ENCODE measurements at regions not wholly inside any gene's neighbourhood (a gene's known extent, or its start where the extent isn't known, plus 50 kb on each side); places are given as distances from the start of the nearest gene placed in this dataset.

DNA sequence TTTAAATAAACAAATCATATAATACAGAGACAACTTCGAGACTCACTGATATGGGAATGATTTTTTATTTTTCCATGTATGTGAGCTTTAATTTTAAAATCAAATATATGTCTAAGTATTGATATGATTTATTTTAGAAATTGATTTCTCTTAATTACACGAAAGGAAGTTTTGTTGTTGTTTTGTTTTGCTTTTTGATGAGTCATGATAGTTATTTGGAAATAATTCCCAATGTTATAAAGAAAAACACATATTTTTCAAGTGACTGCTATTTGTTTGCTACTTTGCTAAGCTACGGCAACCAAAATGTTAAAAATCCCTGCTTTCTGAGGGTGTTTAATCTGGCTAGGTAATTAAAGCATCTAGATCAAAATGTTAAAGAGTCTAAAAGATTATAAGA, 2139.4 kb upstream of the TENM3 start:
- DNase-seq = no peak

DNA sequence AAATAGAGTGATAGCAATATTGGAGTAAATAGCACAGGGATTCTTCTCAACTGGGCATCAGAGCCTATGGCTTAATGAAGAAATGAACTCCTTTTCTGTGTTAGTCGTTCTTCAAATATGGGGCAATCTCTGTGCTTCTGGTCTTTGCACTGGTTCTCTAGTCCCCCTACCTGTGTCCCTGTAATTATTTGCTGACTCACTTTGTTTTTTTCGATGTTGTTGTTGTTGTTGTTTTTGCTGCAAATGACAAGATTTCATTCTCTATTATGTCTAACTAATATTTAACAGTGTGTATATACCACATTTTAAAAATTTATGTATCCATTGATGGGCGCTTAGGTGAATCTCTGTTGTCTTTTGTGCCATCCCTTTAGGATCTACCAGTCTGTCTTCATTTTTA, 2137.8 kb upstream of the TENM3 start:
- DNase-seq = no peak

DNA sequence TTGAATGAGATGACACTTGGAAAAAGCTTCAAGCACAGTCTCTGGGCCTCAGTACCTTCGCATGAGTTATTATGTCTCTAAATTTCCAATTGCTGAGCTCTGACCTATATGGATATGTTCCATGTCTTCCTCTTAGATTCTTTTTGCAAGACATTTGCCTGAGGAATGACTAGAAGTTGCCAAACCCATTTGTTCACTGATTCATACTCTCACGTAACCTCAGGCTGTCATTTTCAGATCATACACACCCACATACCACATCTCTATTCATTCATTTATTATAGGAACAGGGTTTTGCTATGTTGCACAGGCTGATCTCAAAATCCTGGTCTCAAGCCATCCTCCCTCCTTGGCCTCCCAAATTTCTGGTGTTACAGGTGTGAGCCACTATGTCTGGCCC, 2137.1 kb upstream of the TENM3 start:
- no peak for DNase-seq

DNA sequence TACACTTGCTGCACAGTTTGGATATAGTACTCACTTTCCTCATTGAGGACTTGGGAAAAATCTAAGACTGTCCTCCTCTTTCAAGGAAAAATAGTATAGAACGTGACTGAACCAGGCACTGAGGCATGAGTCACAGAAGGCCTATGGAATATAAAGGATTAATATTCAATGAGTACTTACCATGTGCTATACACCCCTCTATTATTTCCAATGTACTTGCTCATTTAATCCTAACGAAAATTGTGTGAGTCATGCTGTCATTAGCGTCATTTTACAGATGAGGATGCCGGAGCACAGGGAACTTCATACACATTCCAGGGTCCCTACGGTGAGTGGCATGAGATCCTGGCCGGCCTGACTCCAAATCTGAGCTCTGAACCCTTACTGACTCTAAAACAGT, 2136.2 kb upstream of the TENM3 start:
- no peak for DNase-seq

DNA sequence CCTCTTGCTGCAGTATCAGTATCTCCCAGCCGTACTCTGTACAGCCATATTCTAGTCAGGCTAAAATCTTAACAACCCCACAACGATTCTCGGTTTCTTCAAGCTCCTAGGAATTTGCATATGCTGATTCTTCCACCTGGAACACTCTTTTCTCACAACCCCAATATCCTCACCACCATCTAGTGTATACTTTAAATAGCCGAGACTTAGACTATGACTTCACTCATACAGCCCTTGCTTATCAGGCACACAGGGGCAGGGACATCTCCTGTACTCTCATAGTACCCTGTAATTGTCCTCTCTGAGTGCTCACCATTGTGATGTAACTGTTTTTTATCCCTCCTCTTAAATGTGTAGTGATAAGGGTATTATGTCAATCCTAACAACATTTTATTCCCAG, 2126.4 kb upstream of the TENM3 start:
- no peak for DNase-seq

DNA sequence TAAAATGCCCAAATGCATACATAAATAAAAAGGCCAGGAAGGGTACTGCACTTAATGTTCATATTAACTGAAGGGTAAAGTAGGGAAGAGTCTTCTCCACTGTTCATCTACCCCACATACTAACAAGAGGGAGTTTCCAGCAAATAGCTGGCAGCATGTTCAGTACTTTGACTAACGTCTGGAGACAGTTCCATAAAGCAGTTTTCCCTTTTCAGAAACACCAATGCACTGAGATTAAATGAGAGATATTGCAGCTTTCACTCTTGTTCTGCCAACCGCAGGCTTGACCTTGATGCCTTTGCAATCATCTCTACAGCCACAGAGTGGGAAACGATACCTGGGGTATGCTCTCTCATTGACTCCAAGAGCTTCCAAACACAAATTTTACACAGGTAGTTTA, 2123.1 kb upstream of the TENM3 start:
- no peak for DNase-seq

DNA sequence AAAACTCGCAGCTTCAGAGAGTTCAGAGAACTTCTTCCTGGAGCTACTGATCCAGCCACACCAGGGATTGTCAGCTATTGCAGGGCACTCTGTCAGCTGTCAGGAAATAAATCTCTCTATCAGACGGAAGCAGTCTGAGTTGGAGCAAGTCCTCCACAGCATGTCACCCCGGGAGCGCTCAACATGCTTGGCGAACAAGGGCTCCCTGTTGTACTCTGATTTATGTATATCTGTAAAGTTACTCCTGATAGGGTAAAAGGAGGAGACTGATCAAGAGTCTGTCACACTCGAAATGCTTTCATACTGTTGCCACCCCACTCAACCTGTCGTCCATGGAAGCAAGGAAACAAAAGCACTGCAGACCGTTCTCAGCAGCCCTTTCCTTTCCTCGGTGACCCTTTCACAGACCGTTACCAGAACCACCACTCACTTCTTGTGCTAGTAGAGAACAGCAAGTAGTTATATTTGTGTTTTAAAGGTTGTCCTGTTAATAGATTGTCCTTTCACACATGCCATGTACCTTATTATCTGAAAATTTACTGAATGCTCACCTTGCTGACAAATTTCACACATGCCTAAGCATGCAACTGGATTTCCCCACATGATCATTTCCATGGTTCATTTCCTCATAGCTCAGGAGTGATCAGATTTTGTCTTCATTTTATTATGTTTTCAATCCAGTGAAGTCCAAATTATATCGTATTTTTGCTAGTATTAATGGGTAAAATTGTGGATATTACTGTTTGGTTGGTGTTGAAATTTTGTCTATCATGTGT, 2108.9 kb upstream of the TENM3 start:
- DNase-seq = no peak

DNA sequence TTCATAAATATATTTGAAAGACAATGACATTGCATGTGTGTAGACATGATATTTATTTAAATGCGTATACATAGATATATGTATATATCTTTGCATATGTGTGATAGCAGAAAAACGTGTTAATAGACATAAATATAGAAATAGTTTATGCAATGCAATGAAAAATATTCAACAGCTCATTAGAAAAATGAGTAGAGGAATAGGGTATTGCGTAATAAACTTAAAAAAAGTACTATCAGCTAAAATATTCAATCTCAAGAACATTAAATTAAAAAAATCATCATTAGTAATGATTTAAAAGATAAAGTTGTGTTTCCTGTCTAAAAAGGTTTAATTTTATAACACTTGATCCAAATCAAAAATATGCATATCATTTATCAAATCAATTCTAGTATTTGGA, 2101.5 kb upstream of the TENM3 start:
- no peak for DNase-seq

DNA sequence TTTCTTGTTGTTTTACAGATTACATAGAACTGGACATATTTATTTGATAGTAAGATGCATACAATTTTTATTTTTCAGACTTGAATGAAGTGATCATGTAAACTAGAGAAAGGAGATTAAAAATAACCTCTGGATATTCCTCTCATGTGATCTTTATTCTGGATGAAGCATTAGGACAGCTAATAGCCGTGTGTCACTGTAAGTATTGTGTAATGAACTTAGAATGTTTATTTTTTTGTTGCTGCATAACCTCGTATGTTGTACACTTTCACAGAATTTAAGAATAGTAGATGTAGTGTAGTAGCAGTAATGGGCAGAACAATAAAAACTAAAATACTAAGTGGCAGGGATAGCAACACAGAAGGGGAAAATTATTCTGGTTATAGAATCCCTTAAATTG, 2094.5 kb upstream of the TENM3 start:
- DNase-seq = no peak

DNA sequence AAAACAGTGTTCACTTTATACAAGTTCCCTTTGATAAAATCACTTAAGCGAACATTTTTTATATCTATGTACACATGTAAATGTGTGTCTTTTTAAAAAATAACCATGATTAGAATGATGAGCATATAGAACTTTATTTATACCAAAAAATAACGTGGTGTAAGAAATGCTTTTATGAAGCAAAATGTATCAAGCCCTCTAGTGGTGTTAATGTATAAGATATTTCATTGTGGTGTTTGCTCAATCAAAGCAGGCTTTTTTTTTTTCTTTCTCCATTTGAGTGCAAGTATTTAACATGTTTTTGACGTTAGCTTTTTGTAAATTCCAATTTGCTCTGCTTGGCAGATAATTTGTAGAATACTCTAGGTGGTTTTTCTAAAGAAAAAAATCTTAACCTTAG, 2092.4 kb upstream of the TENM3 start:
- DNase-seq = no peak

DNA sequence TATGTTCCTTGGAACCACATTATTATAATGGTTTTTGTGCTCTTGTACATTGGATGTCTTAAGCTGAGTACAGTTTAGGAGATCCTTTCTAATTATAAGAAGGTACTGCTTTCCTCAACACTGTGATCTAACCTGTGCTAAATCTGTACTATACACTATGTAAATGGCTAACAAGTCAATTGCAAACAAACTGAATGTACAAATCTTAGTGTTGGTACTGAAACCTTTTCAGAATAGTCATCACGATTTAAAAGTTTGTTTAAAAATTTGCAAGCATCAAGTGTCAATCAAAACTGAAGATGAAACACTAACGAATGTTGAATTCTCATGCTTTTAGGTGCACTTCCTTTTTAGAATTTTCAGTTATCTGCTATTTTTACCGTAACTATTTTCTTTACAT, 2090.4 kb upstream of the TENM3 start:
- DNase-seq = no peak

DNA sequence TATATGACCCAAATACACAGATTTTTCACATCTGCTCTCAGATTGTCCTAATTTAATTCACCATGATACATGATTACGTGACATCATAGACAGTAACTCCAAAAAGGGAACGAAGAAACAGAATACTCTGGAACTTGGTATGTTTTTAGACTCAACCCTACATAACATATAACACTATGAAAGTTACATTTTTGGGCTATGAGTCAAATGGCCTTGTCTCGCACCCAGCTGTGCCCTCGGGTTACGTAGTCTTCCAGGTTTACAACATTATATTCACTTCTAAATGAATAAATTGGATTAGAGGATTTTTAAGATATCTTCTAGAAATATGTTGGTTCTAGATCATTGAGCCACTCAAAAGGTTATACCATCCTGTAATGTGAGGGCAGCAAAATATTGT, 2089.6 kb upstream of the TENM3 start:
- no peak for DNase-seq

DNA sequence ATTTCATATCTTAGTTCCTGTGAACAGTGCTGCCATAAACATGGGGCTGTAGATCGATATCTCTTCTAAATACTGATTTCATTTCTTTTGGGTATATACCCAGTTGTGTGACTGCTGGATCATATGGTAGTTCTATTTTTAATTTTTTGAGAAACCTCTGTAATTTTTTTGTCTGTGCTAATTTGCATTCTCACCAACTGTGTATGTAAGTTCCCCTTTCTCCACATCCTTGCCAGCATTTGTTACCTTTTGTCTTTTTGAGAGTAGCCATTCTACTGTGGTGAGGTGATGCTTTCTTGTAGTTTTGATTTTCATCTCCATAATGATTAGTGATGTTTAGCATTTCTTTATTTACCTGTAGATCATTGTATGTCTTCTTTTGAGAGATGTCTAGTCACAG, 2086.5 kb upstream of the TENM3 start:
- DNase-seq = no peak

DNA sequence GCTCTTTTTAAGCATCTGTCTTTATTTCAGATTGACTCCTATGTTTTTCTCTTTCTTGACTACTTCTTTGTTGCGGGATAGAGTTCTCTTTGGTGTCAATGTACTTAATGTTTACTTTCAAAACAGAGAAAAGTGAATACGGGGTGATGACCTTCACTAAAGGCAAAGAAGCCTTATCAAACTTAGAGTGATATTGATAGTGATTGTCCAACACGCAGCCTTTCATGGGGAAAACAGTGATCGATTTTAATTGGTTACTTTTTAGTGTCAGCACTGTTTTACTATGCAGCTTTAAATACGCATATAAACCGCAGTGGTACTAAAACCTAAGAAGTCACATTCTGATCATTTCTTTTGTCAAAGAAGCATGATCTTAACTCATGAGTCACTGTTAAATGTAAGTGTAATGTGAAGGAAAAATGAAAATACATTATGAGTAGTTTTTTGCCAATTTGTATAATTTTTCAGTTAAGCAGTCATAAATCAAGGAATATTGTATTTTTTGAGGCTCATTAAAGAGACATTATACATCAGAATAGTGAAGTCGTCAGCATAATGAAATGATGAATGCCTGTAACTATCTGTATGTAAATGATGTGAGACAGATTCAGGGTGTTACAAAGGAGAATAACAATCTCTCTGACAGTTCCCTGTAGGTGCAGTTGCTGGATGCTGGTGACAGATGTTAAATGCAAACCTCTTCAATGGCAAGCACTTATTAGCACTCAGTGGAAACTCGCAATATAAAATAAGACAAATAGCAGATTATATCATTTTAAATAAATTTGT, 2082.8 kb upstream of the TENM3 start:
- no peak for DNase-seq

DNA sequence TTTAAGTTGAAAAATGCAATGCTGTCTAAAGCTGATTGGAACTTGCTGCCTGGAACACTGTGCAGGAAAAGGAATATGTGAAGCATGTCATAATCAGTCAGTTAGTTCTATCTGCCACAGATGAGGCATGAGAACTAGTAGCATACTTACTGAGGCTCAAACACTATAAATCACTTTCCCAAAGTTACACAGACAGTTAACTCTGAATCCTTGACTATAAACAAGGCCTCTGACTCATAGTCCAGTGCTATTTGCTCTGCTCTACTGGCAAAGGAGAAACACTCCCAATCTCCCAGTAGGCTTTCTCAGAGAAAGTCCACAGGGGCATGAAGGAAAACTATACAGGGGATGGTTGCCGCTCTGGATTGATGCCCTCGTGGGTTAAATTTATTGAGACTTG, 2078.4 kb upstream of the TENM3 start:
- no peak for DNase-seq

DNA sequence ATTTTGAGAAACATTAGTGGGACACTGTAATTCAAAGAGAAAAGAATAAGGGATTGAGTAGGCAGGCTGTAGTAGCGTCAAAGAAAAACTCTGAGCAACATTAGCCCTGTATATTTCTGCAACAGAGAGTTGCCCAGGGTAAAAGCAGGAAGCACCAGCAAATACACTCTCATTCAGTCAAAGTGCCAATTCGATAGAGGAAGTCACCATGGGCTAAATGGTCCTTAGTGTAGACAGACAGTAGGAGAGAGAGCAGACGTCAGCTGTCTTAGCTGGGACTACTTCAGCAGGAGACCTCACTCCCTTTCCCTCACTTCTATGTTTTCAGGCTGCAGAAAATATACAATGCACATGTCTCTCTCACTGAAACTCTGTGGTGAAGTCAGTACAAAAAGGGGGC, 2073.8 kb upstream of the TENM3 start:
- DNase-seq = no peak

DNA sequence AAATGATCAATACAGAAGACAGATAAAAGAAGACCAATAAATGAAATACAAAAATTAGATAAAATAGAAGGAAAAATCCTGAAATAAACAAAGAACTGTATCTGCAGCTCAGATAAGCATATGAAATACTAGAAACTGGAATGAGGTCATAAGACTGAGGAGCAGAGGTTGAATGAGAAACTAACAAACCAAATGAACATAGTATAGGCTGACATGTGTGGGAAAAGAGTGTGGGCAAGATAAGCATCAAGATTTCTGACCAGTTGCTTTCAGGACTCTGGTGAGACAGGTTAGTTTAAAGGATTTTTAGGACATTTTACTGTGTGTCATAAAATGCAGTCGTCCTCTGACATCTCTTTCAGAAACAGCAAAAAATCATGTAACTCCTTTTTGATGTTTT, 2073.2 kb upstream of the TENM3 start:
- no peak for DNase-seq

DNA sequence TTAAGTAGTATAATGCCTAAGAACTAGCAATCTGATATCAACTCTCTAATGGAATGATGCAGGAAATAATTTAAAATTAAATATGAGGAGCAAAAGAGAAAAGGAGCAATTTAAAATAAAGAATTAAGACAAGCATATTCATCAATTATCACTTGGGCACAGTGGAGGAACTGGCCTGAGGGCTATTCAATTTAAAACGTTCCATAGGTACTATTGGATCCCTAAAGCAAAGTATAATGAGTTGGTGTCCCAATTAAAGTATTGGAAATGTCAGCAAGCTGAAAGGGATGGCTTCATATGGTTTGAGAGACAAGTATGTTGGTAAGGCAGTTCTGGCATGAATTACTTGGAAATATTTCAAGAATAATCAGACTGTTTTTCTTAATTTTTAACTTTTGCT, 2064.1 kb upstream of the TENM3 start:
- no peak for DNase-seq

DNA sequence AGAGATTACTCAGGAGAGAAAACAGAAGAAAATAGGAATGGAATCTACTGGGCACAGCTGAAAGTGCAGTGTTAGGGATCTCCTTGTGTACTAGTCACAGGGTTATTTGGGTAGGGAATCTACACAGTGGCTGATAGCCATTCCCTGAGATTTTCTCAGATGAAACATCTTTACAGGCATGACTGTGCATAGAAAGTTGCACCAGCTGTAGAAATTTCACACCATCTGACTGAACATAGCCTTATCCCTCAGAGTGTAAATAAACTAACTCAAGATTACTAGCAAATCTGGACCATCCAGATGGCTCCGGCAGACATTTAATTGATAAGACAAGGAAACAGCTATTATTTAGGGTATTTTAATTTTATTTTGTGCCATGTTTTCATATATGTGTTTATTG, 2053.5 kb upstream of the TENM3 start:
- DNase-seq = no peak

DNA sequence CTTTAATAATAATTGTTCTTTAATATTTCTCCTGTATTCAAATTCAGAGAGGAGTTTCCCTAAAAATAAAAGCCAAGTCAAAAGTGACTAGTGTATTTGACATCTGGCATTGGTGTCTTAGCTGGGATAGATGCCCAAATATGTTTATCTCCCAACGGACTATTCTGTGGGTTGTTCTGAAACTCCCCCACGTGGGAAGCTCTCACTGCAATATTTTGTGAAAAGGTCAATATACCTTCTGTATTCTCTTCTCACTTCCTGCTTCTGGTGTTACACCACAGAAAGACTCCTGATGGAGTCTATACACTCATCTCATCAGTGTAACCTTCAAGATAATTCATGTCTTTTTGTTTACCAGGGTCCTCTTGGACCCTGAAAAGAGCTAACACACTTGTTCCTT, 2052.8 kb upstream of the TENM3 start:
- DNase-seq = no peak

DNA sequence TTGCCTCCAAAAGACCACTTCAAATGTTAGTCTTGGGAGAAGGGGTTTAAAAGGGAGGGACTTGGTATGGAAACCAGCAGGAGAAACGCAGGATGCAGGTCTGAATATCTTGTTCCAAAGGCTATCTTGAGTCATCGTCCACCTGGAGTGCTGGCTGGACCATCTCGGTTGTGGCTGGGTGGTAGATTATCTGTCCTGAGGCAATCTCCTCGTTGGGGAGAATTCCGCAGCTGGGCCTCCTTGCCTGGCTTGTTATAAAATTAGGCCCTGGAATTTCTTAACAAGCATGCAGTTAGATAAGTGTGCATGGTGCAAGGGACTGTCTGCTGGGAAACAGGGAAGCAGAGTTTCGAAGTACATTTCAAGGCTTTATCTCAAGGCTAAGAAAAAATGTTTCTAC, 2045.7 kb upstream of the TENM3 start:
- no peak for DNase-seq

DNA sequence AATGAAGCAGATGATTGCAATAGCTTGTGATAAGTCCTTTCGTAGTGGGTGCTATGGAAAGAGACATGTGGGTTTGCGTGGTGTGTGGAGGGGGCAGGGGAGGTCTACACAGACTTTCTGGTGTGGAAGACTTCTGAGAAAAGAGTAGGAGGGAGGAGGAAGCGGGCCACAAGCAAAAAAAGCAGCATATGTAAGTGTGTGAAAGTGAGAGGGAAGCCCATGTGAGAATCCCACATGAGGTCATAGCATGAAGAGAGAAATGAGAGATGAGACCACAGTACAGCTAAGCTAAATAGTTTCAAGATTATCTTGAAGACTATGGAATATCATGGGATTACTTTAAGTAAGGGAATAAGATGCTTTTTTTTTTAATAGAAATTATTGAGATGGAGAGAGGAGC, 2039.9 kb upstream of the TENM3 start:
- DNase-seq = no peak

DNA sequence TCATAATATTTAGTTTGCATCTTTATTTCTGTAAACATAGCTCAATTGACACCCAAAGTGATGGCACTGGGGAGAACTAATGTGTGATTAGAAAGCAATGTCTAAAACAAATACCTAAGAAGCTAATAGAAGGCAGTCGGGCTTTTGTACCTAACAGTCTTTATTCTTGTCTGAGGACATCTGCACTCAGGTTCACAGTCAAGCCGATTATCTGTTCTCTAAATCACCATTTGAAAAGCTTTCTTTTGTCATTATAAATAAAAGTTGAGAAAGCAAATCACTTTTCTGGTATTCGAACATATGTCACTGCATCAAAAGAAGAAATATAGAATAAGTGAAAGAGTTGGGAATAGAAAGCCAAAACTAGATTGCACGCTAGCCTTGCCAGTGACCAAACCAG, 2037.9 kb upstream of the TENM3 start:
- DNase-seq = no peak

DNA sequence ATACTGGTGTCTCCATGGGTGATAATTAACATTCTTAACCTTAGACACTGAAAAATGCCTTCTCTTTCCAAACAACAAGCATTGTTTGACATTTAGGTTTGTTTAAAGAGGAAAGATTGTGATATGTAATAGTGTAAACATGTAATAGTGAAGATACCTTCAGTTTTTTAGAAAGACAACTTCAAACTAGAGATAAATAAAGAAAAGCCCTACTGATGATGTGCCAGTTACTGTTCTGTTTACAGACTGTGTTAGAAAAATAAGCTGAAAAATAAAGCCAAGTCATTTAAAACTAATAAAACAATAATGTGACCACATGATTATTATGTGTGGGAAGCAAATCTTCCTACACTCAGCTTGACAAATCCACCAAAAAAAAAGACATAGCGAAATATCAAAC, 2035.3 kb upstream of the TENM3 start:
- no peak for DNase-seq

DNA sequence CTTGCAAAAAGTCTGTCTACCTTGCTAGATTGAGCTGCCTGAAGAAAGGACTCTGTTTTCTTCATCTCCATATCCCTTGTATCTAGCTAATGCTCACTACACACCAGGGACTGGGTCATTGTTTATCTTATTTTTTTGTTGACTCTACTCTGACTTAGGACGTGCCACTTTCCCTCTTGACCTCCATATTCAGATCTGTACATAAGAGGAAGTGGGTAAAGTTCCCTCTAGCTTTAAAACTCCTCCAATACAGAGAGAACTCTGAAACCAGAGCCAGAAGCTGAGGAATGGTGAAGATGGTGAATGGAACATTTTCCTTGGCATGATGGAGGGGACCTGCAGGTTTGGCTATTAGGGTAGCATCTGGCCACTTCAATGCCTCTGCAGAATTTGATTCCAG, 2026.1 kb upstream of the TENM3 start:
- no peak for DNase-seq

All from activated CD4-positive, alpha-beta T cell treated with anti-CD3 and anti-CD28 coated beads, Interleukin-2, amount 50 U/mL, for 16 hours (primary cell).